ENCODE measurements at regions not wholly inside any gene's neighbourhood (a gene's known extent, or its start where the extent isn't known, plus 50 kb on each side); places are given as distances from the start of the nearest gene placed in this dataset.

DNA sequence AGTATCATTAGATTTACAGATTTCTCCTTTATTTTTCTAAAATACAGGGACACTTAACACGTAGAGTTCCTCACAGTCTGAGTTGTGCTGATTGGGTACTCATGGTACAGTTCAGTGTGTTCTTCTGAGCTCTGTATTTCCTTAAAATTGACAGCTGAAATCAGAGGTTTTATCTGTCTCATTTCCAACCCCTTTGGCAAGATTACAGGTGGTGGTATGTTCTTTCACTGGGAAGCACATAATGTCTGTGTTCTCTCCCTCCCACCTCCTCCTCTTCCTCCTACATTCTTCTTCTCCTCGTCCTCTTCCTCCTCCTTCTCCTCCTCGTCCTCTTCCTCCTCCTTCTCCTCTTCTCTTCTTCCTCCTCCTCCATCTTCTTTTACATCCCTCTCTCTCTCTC, 99.5 kb upstream of the EEPD1 start:
- TF ChIP-seq, protein P1, sequence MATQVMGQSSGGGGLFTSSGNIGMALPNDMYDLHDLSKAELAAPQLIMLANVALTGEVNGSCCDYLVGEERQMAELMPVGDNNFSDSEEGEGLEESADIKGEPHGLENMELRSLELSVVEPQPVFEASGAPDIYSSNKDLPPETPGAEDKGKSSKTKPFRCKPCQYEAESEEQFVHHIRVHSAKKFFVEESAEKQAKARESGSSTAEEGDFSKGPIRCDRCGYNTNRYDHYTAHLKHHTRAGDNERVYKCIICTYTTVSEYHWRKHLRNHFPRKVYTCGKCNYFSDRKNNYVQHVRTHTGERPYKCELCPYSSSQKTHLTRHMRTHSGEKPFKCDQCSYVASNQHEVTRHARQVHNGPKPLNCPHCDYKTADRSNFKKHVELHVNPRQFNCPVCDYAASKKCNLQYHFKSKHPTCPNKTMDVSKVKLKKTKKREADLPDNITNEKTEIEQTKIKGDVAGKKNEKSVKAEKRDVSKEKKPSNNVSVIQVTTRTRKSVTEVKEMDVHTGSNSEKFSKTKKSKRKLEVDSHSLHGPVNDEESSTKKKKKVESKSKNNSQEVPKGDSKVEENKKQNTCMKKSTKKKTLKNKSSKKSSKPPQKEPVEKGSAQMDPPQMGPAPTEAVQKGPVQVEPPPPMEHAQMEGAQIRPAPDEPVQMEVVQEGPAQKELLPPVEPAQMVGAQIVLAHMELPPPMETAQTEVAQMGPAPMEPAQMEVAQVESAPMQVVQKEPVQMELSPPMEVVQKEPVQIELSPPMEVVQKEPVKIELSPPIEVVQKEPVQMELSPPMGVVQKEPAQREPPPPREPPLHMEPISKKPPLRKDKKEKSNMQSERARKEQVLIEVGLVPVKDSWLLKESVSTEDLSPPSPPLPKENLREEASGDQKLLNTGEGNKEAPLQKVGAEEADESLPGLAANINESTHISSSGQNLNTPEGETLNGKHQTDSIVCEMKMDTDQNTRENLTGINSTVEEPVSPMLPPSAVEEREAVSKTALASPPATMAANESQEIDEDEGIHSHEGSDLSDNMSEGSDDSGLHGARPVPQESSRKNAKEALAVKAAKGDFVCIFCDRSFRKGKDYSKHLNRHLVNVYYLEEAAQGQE (IDR thresholded peaks at IDR 0.05; ENCODE audit: insufficient read depth in 1 of 2, low read depth in 2 of 2, low read length in 1 of 2): no peak
- TF ChIP-seq, protein P2, sequence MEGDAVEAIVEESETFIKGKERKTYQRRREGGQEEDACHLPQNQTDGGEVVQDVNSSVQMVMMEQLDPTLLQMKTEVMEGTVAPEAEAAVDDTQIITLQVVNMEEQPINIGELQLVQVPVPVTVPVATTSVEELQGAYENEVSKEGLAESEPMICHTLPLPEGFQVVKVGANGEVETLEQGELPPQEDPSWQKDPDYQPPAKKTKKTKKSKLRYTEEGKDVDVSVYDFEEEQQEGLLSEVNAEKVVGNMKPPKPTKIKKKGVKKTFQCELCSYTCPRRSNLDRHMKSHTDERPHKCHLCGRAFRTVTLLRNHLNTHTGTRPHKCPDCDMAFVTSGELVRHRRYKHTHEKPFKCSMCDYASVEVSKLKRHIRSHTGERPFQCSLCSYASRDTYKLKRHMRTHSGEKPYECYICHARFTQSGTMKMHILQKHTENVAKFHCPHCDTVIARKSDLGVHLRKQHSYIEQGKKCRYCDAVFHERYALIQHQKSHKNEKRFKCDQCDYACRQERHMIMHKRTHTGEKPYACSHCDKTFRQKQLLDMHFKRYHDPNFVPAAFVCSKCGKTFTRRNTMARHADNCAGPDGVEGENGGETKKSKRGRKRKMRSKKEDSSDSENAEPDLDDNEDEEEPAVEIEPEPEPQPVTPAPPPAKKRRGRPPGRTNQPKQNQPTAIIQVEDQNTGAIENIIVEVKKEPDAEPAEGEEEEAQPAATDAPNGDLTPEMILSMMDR (IDR thresholded peaks at IDR 0.05): no peak
- TF ChIP-seq POLR2AphosphoS5 (IDR thresholded peaks at IDR 0.05; ENCODE audit: low read depth, low read length) (no peak), SIN3A (IDR thresholded peaks at IDR 0.05; ENCODE audit: borderline replicate concordance, insufficient read depth, low read depth, low read length) (no peak)
